Gastrocnemius medialis (tissue), 4 donors: ENCODE measurements at regions not wholly inside any gene's neighbourhood (a gene's known extent, or its start where the extent isn't known, plus 50 kb on each side); places are given as distances from the start of the nearest gene placed in this dataset.

ENCODE experiments used
- POLR2A ChIP-seq, 2 donors: fragments of 450-650 bp; IDR thresholded peaks; one replicate each; pipeline ENCODE4 v1.6.1; 2017; ENCODE audit warnings: antibody characterized with exemption in 2 of 2, mild to moderate bottlenecking in 2 of 2, moderate library complexity in 2 of 2
- TF ChIP-seq, protein P1 (sequence below), 5 experiments: fragments of 450-650 bp in 3 of 5; fragments of 200-600 bp in 2 of 5; sonication (generic) in 2 of 5; IDR thresholded peaks in 4 of 5; conservative IDR thresholded peaks in 1 of 5; 1 replicate in 4 of 5; 2 replicates in 1 of 5; pipeline ENCODE4 v1.5.1; 2016 to 2019; ENCODE audit warnings: antibody characterized with exemption in 5 of 5, mild to moderate bottlenecking in 3 of 5, moderate library complexity in 3 of 5

DNA sequence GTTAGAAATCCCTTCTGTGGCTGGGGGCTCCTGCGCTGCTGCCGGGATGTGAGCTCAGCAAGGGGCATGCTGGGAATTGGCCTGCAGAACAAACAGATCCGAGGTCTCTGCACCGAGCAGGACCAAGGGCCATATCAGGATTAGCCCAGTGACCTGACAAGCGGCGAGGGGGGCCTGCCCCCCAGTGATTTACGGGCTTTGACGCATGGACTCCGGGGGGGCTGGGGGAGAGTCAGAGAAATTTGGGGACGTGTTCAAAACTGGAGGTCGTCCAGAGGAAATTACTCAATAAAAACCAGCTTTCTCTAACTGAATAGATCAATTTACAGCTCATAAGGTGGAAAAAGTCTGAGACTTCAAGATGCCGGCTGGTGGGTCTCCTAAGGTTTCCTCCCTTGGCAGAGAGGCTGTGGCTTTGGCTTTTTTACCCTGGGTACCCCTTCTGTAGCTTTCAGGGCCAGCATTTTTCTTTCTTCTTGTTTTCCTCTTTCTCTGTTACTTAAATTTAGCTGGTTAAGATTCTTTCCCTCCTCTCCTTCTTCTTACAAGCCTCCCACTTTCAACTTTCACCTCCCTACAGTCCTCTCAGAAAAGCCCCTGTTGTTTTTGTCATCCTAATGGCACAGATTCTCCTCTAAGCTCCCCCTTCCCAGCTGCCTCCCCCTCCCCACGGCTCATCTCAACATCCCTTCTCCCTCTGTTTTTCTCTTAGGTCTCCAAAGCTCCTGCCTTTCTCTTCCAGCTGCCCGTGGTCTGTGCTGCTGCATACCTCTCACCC lies 551.0 kb downstream of the CCDC171 start:
- TF ChIP-seq, protein P1, sequence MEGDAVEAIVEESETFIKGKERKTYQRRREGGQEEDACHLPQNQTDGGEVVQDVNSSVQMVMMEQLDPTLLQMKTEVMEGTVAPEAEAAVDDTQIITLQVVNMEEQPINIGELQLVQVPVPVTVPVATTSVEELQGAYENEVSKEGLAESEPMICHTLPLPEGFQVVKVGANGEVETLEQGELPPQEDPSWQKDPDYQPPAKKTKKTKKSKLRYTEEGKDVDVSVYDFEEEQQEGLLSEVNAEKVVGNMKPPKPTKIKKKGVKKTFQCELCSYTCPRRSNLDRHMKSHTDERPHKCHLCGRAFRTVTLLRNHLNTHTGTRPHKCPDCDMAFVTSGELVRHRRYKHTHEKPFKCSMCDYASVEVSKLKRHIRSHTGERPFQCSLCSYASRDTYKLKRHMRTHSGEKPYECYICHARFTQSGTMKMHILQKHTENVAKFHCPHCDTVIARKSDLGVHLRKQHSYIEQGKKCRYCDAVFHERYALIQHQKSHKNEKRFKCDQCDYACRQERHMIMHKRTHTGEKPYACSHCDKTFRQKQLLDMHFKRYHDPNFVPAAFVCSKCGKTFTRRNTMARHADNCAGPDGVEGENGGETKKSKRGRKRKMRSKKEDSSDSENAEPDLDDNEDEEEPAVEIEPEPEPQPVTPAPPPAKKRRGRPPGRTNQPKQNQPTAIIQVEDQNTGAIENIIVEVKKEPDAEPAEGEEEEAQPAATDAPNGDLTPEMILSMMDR (IDR thresholded peaks at IDR 0.05 in 4 of 5, conservative IDR thresholded peaks at IDR 0.05 in 1 of 5) = no peak
- no peak for TF ChIP-seq POLR2A (IDR thresholded peaks at IDR 0.05)
